GM23248 (cell line): ENCODE measurements at regions not wholly inside any gene's neighbourhood (a gene's known extent, or its start where the extent isn't known, plus 50 kb on each side); places are given as distances from the start of the nearest gene placed in this dataset.

Experiments used
- EZH2 ChIP-seq: fragments of 200-600 bp; sonication (generic); IDR thresholded peaks from 2 replicates; pipeline ENCODE4 v1.6.1; 2018; ENCODE audit warnings: antibody characterized with exemption, mild to moderate bottlenecking; ENCODE audit not compliant: insufficient read depth, poor library complexity, severe bottlenecking
- EZH2phosphoT487 ChIP-seq: fragments of 200-600 bp; sonication (generic); IDR thresholded peaks from 2 replicates; pipeline ENCODE4 v1.6.1; 2018; ENCODE audit warnings: antibody characterized with exemption, moderate library complexity, mild to moderate bottlenecking, low read depth; ENCODE audit not compliant: insufficient read depth

DNA sequence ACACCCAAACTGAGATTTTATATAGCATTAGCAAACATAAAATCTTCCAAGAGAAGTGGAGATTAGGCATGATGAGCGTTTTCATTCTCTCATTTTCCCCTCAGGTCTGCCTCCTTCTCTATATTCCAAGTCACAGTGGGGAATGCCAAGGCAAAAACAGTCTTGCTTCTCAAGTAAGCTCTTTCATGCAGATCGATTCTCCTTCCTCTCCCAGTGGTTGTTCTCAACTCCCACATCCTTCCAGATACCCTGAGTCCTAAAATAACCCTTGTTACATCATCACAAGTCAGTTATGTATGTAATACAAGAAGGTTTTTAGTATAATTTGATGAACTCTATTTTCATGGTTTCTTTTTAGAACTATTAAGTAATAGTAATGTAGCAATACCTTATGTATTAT, 150.6 kb downstream of the TXNL1 start:
- no peak for TF ChIP-seq EZH2
- no peak for TF ChIP-seq EZH2phosphoT487
